H1 (cell line): ENCODE measurements at regions not wholly inside any gene's neighbourhood (a gene's known extent, or its start where the extent isn't known, plus 50 kb on each side); places are given as distances from the start of the nearest gene placed in this dataset.

ENCODE experiments used
- CTCF ChIA-PET: fragments of 300-600 bp; sonication (Branson Sonifier 250); formaldehyde crosslinking; loops from one replicate; lab custom pipeline; 2021; ENCODE audit not compliant: partially characterized antibody; lab: Charles Lee
- POLR2A ChIA-PET: fragments of 300-600 bp; sonication (Branson Sonifier 250); formaldehyde crosslinking; loops from one replicate; lab custom pipeline; 2021; ENCODE audit warnings: inconsistent platforms; ENCODE audit not compliant: partially characterized antibody; lab: Charles Lee
- DNase-seq, 2 experiments: peaks; one replicate each; pipeline versions ENCODE4 v3.0.0 to v3.0.0-alpha.2; 2010 to 2022; ENCODE audit warnings: low spot score in 2 of 2, low read depth in 1 of 2, mixed read lengths in 1 of 2
- FAIRE-seq: peaks from 2 replicates; lab custom pipeline; 2011; peaks lifted over from hg19 to GRCh38; lab: Jason Lieb, UNC
- H2AFZ ChIP-seq: 2 replicates; pipeline ENCODE4 v1.8.1; 2012; ENCODE audit warnings: low read length, inconsistent platforms
- H2AK5ac ChIP-seq: 2 replicates; pipeline ENCODE4 v1.6.1; 2013; ENCODE audit warnings: low read depth, low read length
- H2BK120ac ChIP-seq: replicated peaks from 2 replicates; pipeline ENCODE3; 2013; ENCODE audit warnings: low read depth, low read length, inconsistent platforms
- H2BK12ac ChIP-seq: 2 replicates; pipeline ENCODE4 v1.6.1; 2013; ENCODE audit warnings: low read depth, low read length
- H2BK15ac ChIP-seq: 2 replicates; pipeline ENCODE4 v1.6.1; 2013; ENCODE audit warnings: low read length
- H2BK20ac ChIP-seq: 2 replicates; pipeline ENCODE4 v1.6.1; 2013; ENCODE audit warnings: low read length
- H2BK5ac ChIP-seq: 2 replicates; pipeline ENCODE4 v1.6.1; 2013; ENCODE audit warnings: low read depth, low read length
- H3K14ac ChIP-seq: 2 replicates; pipeline ENCODE4 v1.6.1; 2013; ENCODE audit warnings: inconsistent platforms; ENCODE audit not compliant: insufficient read length
- H3K18ac ChIP-seq: 2 replicates; pipeline ENCODE4 v1.6.1; 2013; ENCODE audit warnings: low read length; ENCODE audit errors: extremely low read depth
- H3K23ac ChIP-seq: 2 replicates; pipeline ENCODE4 v1.6.1; 2013; ENCODE audit warnings: inconsistent platforms; ENCODE audit not compliant: insufficient read length
- H3K23me2 ChIP-seq: 2 replicates; pipeline ENCODE4 v1.6.1; 2013; ENCODE audit warnings: low read depth, low read length
- H3K27ac ChIP-seq: 2 replicates; pipeline ENCODE4 v1.6.1; 2011; ENCODE audit warnings: low read depth, low read length, inconsistent platforms
- H3K27me3 ChIP-seq, 4 experiments: replicated peaks in 1 of 4; 1 replicate in 1 of 4; 2 replicates in 3 of 4; pipeline versions ENCODE4 v1.6.1 to v1.8.1; 2011 to 2013; ENCODE audit warnings: low read length in 3 of 4, mild to moderate bottlenecking in 3 of 4, inconsistent platforms in 2 of 4, mixed read lengths in 2 of 4, moderate library complexity in 1 of 4; ENCODE audit not compliant: control insufficient read depth in 3 of 4, insufficient read depth in 3 of 4; ENCODE audit errors: extremely low read depth in 1 of 4
- H3K36me3 ChIP-seq, 4 experiments: 2 replicates each; pipeline versions ENCODE4 v1.6.1 to v1.8.1; 2011 to 2013; ENCODE audit warnings: mild to moderate bottlenecking in 4 of 4, low read length in 3 of 4, moderate library complexity in 2 of 4, control low read depth in 1 of 4, inconsistent platforms in 1 of 4; ENCODE audit not compliant: insufficient read depth in 4 of 4, control insufficient read depth in 2 of 4
- H3K4ac ChIP-seq: replicated peaks from 2 replicates; pipeline ENCODE3; 2013; ENCODE audit warnings: low read length, low read depth, mixed read lengths, inconsistent platforms; ENCODE audit not compliant: insufficient read length
- H3K4me1 ChIP-seq, 4 experiments: replicated peaks in 1 of 4; 1 replicate in 1 of 4; 2 replicates in 3 of 4; pipeline versions ENCODE4 v1.6.1 to v1.8.1; 2011 to 2013; ENCODE audit warnings: low read length in 3 of 4, inconsistent platforms in 2 of 4, mixed read lengths in 1 of 4; ENCODE audit not compliant: insufficient read depth in 4 of 4, control insufficient read depth in 3 of 4
- H3K4me2 ChIP-seq, 2 experiments: 2 replicates each; pipeline versions ENCODE4 v1.6.1 to v1.8.1; 2011 to 2013; ENCODE audit warnings: low read depth in 2 of 2, low read length in 2 of 2, control low read depth in 1 of 2, inconsistent platforms in 1 of 2, mild to moderate bottlenecking in 1 of 2; ENCODE audit not compliant: insufficient read depth in 1 of 2
- H3K4me3 ChIP-seq, 4 experiments: fragments of 200-600, 300-600 bp in 1 of 4; sonication (generic), shearing (Covaris generic), sonication (Bioruptor Twin) in 1 of 4; 2 replicates each; pipeline versions ENCODE4 v1.5.1 to v1.8.1; 2011 to 2016; ENCODE audit warnings: low read length in 4 of 4, low read depth in 3 of 4, control low read depth in 2 of 4, inconsistent platforms in 2 of 4, mild to moderate bottlenecking in 2 of 4, mixed read lengths in 1 of 4, moderate library complexity in 1 of 4; ENCODE audit not compliant: insufficient read depth in 2 of 4; ENCODE audit errors: extremely low read depth in 1 of 4
- H3K56ac ChIP-seq: replicated peaks from 2 replicates; pipeline ENCODE3; 2013; ENCODE audit warnings: low read depth, mild to moderate bottlenecking, mixed read lengths, low read length, inconsistent platforms; ENCODE audit not compliant: insufficient read length
- H3K79me1 ChIP-seq: 2 replicates; pipeline ENCODE4 v1.6.1; 2013; ENCODE audit warnings: low read depth, low read length, control low read depth
- H3K79me2 ChIP-seq, 2 experiments: 2 replicates each; pipeline versions ENCODE4 v1.6.1 to v1.8.1; 2012 to 2013; ENCODE audit warnings: low read length in 2 of 2, mild to moderate bottlenecking in 2 of 2, inconsistent platforms in 1 of 2; ENCODE audit not compliant: insufficient read depth in 2 of 2, control insufficient read depth in 1 of 2
- H3K9ac ChIP-seq, 4 experiments: replicated peaks in 1 of 4; 1 replicate in 1 of 4; 2 replicates in 3 of 4; pipeline versions ENCODE4 v1.6.1 to v1.8.1; 2011 to 2013; ENCODE audit warnings: low read depth in 3 of 4, low read length in 3 of 4, control low read depth in 2 of 4, mild to moderate bottlenecking in 2 of 4, moderate library complexity in 2 of 4, inconsistent platforms in 1 of 4; ENCODE audit errors: extremely low read depth in 1 of 4
- H3K9me3 ChIP-seq, 2 experiments: 2 replicates each; pipeline versions ENCODE4 v1.6.1 to v1.8.1; 2012 to 2013; ENCODE audit warnings: mild to moderate bottlenecking in 2 of 2, moderate library complexity in 2 of 2, control low read depth in 1 of 2, inconsistent platforms in 1 of 2, low read depth in 1 of 2, low read length in 1 of 2, mixed read lengths in 1 of 2; ENCODE audit not compliant: insufficient read depth in 2 of 2
- H4K20me1 ChIP-seq, 2 experiments: replicated peaks in 1 of 2; 2 replicates each; pipeline versions ENCODE3 to v1.8.1; 2011 to 2013; ENCODE audit warnings: inconsistent platforms in 2 of 2, low read length in 2 of 2, mild to moderate bottlenecking in 1 of 2; ENCODE audit not compliant: insufficient read depth in 2 of 2, control insufficient read depth in 1 of 2
- H4K5ac ChIP-seq: 2 replicates; pipeline ENCODE4 v1.6.1; 2013; ENCODE audit warnings: low read length, low read depth, mixed read lengths, inconsistent platforms; ENCODE audit not compliant: insufficient read length
- H4K8ac ChIP-seq: 2 replicates; pipeline ENCODE4 v1.8.0; 2013; ENCODE audit warnings: mild to moderate bottlenecking, moderate library complexity, low read length, inconsistent platforms; ENCODE audit not compliant: insufficient read depth; ENCODE audit errors: extremely low read depth
- H4K91ac ChIP-seq: replicated peaks from 2 replicates; pipeline ENCODE3; 2013; ENCODE audit warnings: low read length, mixed read lengths, inconsistent platforms; ENCODE audit not compliant: insufficient read length
- EGR1 ChIP-seq: IDR thresholded peaks from 2 replicates; pipeline ENCODE4 v1.6.1; 2011; ENCODE audit warnings: low read depth, low read length, borderline replicate concordance
- FOSL1 ChIP-seq: IDR thresholded peaks from 2 replicates; pipeline ENCODE4 v1.6.1; 2011; ENCODE audit warnings: mild to moderate bottlenecking, low read depth, low read length, moderate library complexity; ENCODE audit not compliant: insufficient read depth
- HDAC6 ChIP-seq: IDR thresholded peaks from one replicate; pipeline ENCODE4 v1.7.1; 2012; ENCODE audit warnings: low read depth, mild to moderate bottlenecking, inconsistent platforms, low read length, moderate library complexity
- RNF2 ChIP-seq: fragments of 200-900, 300-1000 bp; sonication (generic); IDR thresholded peaks from 2 replicates; pipeline ENCODE4 v1.7.1; 2016; ENCODE audit warnings: borderline replicate concordance, low read depth, mild to moderate bottlenecking, antibody characterized with exemption, low read length; ENCODE audit not compliant: poor library complexity, severe bottlenecking; ENCODE audit errors: missing control alignments
- TAF7 ChIP-seq: optimal IDR thresholded peaks from 2 replicates; pipeline ENCODE3; 2011; ENCODE audit warnings: low read depth, mild to moderate bottlenecking, inconsistent platforms, low read length, moderate library complexity, borderline replicate concordance
- WGBS, 2 experiments: shearing (Covaris generic) in 1 of 2; methylation state at CpG; one replicate each; pipeline versions ENCODE4 v1.1.6 to v1.1.7; 2013 to 2015; ENCODE audit warnings: low lambda C conversion rate in 2 of 2, mixed read lengths in 2 of 2, inconsistent platforms in 1 of 2, low coverage in 1 of 2, missing lambda C conversion rate in 1 of 2; ENCODE audit not compliant: insufficient replicate concordance in 2 of 2, insufficient coverage in 1 of 2, insufficient read length in 1 of 2; ENCODE audit errors: extremely low coverage in 1 of 2, missing lambda C conversion rate in 1 of 2; 5-methylcytosine and 5-hydroxymethylcytosine counted together
- TF ChIP-seq, protein P1 (sequence below): IDR thresholded peaks from 2 replicates; pipeline ENCODE4 v1.6.1; 2011; ENCODE audit warnings: low read depth, mild to moderate bottlenecking, low read length; ENCODE audit not compliant: insufficient read depth

DNA sequence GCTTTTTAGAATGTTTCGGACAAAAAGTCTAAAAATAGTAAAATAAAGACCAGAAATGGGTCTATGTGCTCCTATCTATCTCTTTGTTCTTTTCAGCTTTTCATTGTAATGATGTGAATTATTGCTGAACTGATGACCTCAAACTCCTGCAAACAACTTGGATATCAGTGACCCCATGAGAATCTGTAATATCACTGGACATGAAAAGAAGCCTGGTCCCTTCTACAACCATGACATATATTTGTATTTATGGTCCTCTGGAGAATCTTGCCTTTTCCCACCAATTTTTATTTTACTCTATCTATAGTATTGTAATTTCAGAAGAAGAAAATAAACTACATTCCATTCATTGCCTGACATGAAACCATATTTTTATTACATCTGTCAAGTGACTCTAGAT is 740.7 kb upstream of the CA10 start:
- DNase-seq = no peak
- Histone ChIP-seq H3K9me3 (no peaks in the 10 kb centered on the region), H4K20me1 (no peaks in the 10 kb centered on the region), H3K4me3 (no peak overlapping the region), H4K8ac (no peak overlapping the region), H4K5ac (no peak overlapping the region), H3K9ac (no peak overlapping the region), H3K4ac (no peak overlapping the region), H3K4me2 (no peak overlapping the region), H2BK5ac (no peak overlapping the region), H2AK5ac (no peak overlapping the region), H3K18ac (no peak overlapping the region), H2BK20ac (no peak overlapping the region), H3K23me2 (no peaks in the 10 kb centered on the region), H3K56ac (no peak overlapping the region), H4K91ac (no peak overlapping the region), H3K27me3 (no peaks in the 10 kb centered on the region), H3K79me2 (no peaks in the 10 kb centered on the region), H2BK120ac (no peak overlapping the region), H3K23ac (no peak overlapping the region), H3K4me1 (no peaks in the 10 kb centered on the region), H3K14ac (no peak overlapping the region), H2AFZ (no peak overlapping the region), H2BK15ac (no peak overlapping the region), H3K36me3 (no peaks in the 10 kb centered on the region), H3K27ac (no peak overlapping the region), H3K79me1 (no peaks in the 10 kb centered on the region), H2BK12ac (no peak overlapping the region)
- FAIRE-seq = no peak
- ChIA-PET POLR2A (interaction anchor here (0.7 kb wide), 1 partner anchor 370 kb away, joined by 3 read pairs; no protein-coding TSS in a partner anchor), CTCF (no interaction called here)
- WGBS, 2 experiments = 36% methylated on average over 1 of the region's 1 CpG; no CpG with 5 or more reads in 1 of the 2 experiments
- TF ChIP-seq HDAC6 (no peak), RNF2 (no peak), TAF7 (no peak), FOSL1 (no peak), EGR1 (no peak)
- TF ChIP-seq, protein P1, sequence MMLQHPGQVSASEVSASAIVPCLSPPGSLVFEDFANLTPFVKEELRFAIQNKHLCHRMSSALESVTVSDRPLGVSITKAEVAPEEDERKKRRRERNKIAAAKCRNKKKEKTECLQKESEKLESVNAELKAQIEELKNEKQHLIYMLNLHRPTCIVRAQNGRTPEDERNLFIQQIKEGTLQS = no peak
